ENCODE measurements at regions not wholly inside any gene's neighbourhood (a gene's known extent, or its start where the extent isn't known, plus 50 kb on each side); places are given as distances from the start of the nearest gene placed in this dataset.

DNA sequence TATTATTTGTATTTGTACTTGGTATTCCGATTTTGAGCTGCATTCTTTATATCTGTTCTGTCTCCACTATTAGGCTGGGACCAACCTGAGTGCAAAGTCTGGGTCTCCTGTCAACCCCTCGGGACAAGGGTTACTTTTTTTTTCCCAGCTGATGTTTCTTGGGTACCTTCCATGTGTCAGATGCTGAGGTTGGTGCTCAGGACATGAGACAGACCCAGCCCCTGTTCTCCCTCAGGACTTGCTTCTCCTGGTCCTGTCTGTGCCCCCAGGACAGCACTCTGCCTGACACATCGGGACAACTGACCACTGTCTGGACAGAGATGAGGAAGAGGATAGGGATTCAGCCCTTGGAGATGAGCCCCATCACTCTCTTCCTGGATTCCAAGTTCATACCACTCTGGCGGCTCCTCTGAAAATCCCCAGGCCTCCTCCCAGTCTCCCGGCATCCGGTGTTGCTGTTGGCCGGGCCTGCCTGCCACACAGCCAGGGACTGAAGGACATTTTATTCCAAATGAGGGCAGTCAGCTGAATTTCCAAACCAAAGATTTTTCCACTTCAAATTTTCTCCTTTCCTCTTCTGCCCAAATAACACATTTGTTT, 55.6 kb upstream of the FMOD start:
- Histone ChIP-seq H2AFZ (ENCODE audit: low read depth, low read length, poor library complexity, severe bottlenecking) (no peak overlapping the region), H3K36me3 (ENCODE audit: control insufficient read depth in 1 of 2, insufficient read depth in 2 of 2, low read length in 2 of 2) (no peaks in the 10 kb centered on the region), H3K27ac (ENCODE audit: low read depth, low read length) (no peak overlapping the region), H3K4me1 (ENCODE audit: control insufficient read depth in 1 of 2, insufficient read depth in 2 of 2, low read length in 2 of 2) (peaks cover 0 to 4% of the 10 kb centered on the region in 2 experiments; a peak in 1 of 4 replicates), H3K9ac (ENCODE audit: low read length) (no peak overlapping the region), H4K20me1 (ENCODE audit: insufficient read depth) (no peaks in the 10 kb centered on the region), H3K79me2 (ENCODE audit: insufficient read depth, low read length) (no peaks in the 10 kb centered on the region), H3K4me3 (replicated peaks in 1 of 2; ENCODE audit: low read depth in 1 of 2, low read length in 2 of 2) (no peak overlapping the region), H3K9me2 (ENCODE audit: insufficient read depth) (no peaks in the 10 kb centered on the region), H3K4me2 (ENCODE audit: low read length) (no peak overlapping the region), H3K9me3 (ENCODE audit: control insufficient read depth in 1 of 2, insufficient read depth in 1 of 2, low read depth in 1 of 2, low read length in 2 of 2) (no peaks in the 10 kb centered on the region), H3K27me3 (ENCODE audit: insufficient read depth, low read length) (no peaks in the 10 kb centered on the region)
- RAD21 ChIA-PET (ENCODE audit: low non-redundant PET in 1 of 2, low total read pairs in 2 of 2, uncharacterized antibody in 2 of 2, unreplicated experiment in 2 of 2) = no interaction called here
- DNase-seq (ENCODE audit: low read depth, low spot score) (no peak), ATAC-seq (no peak)
- intact Hi-C loops (cut with micrococcal nuclease) = no loop called here
- CTCF ChIA-PET = no interaction called here
- POLR2A ChIA-PET = no interaction called here
- no peak for TF ChIP-seq CEBPB (IDR thresholded peaks at IDR 0.05; ENCODE audit: low read depth)
- TF ChIP-seq EZH2phosphoT487 (IDR thresholded peaks at IDR 0.05; ENCODE audit: borderline replicate concordance) = no peak
- TF ChIP-seq, protein P1, sequence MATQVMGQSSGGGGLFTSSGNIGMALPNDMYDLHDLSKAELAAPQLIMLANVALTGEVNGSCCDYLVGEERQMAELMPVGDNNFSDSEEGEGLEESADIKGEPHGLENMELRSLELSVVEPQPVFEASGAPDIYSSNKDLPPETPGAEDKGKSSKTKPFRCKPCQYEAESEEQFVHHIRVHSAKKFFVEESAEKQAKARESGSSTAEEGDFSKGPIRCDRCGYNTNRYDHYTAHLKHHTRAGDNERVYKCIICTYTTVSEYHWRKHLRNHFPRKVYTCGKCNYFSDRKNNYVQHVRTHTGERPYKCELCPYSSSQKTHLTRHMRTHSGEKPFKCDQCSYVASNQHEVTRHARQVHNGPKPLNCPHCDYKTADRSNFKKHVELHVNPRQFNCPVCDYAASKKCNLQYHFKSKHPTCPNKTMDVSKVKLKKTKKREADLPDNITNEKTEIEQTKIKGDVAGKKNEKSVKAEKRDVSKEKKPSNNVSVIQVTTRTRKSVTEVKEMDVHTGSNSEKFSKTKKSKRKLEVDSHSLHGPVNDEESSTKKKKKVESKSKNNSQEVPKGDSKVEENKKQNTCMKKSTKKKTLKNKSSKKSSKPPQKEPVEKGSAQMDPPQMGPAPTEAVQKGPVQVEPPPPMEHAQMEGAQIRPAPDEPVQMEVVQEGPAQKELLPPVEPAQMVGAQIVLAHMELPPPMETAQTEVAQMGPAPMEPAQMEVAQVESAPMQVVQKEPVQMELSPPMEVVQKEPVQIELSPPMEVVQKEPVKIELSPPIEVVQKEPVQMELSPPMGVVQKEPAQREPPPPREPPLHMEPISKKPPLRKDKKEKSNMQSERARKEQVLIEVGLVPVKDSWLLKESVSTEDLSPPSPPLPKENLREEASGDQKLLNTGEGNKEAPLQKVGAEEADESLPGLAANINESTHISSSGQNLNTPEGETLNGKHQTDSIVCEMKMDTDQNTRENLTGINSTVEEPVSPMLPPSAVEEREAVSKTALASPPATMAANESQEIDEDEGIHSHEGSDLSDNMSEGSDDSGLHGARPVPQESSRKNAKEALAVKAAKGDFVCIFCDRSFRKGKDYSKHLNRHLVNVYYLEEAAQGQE (IDR thresholded peaks at IDR 0.05; ENCODE audit: low read depth) = no peak
- TF ChIP-seq, protein P2, sequence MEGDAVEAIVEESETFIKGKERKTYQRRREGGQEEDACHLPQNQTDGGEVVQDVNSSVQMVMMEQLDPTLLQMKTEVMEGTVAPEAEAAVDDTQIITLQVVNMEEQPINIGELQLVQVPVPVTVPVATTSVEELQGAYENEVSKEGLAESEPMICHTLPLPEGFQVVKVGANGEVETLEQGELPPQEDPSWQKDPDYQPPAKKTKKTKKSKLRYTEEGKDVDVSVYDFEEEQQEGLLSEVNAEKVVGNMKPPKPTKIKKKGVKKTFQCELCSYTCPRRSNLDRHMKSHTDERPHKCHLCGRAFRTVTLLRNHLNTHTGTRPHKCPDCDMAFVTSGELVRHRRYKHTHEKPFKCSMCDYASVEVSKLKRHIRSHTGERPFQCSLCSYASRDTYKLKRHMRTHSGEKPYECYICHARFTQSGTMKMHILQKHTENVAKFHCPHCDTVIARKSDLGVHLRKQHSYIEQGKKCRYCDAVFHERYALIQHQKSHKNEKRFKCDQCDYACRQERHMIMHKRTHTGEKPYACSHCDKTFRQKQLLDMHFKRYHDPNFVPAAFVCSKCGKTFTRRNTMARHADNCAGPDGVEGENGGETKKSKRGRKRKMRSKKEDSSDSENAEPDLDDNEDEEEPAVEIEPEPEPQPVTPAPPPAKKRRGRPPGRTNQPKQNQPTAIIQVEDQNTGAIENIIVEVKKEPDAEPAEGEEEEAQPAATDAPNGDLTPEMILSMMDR (IDR thresholded peaks at IDR 0.05 in 2 of 3, conservative IDR thresholded peaks at IDR 0.05 in 1 of 3; ENCODE audit: borderline replicate concordance in 1 of 3, insufficient read depth in 1 of 3, low read depth in 2 of 3, low read length in 2 of 3) = no peak
- no peak for TF ChIP-seq YY1 (IDR thresholded peaks at IDR 0.05; ENCODE audit: extremely low read depth, insufficient replicate concordance, low read depth, low read length)
- no peak for TF ChIP-seq ZFX (IDR thresholded peaks at IDR 0.05)
- no peak for TF ChIP-seq RAD21 (IDR thresholded peaks at IDR 0.05; ENCODE audit: low read depth)
- BruUV-seq (replicated peaks) = no TSS peak

Measured in HCT116 (cell line).